T-helper 2 cell treated with Interferon-gamma antibody and Interleukin-4, amounts not matched to agents 100 ng/mL and 5 ng/mL, for 36 hours (primary cell): ENCODE measurements at regions not wholly inside any gene's neighbourhood (a gene's known extent, or its start where the extent isn't known, plus 50 kb on each side); places are given as distances from the start of the nearest gene placed in this dataset.
"Not testable (repeated sequence)": the region's sequence is repeated elsewhere in the genome, so short reads cannot be mapped to it uniquely, and the experiment has no call there.

Experiments
- intact Hi-C: fragments of 100-400 bp; cut with micrococcal nuclease; formaldehyde crosslinking; loops from one replicate; pipeline ENCODE4 v1.15.1; 2023

DNA sequence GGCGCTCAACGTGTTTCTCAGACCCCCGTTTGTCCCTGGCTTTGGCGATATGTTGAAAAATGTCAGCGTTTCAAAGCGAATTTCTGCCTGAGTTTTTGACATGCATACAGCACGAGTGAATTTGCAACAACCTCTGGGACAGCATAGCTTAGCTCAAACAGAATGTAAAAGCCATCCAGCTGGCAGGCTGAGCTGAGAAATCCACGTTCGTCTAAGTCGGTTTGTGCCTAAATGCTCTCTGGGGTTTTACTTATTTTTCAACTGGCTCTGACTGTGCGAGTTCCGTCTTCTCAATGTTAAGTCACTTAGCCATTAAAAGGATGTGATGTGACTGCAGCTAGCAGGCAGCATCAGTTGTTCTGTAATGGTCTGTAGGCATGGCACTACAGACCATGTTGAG, 243.5 kb upstream of the SLCO3A1 start:
- intact Hi-C loops = no loop called here

DNA sequence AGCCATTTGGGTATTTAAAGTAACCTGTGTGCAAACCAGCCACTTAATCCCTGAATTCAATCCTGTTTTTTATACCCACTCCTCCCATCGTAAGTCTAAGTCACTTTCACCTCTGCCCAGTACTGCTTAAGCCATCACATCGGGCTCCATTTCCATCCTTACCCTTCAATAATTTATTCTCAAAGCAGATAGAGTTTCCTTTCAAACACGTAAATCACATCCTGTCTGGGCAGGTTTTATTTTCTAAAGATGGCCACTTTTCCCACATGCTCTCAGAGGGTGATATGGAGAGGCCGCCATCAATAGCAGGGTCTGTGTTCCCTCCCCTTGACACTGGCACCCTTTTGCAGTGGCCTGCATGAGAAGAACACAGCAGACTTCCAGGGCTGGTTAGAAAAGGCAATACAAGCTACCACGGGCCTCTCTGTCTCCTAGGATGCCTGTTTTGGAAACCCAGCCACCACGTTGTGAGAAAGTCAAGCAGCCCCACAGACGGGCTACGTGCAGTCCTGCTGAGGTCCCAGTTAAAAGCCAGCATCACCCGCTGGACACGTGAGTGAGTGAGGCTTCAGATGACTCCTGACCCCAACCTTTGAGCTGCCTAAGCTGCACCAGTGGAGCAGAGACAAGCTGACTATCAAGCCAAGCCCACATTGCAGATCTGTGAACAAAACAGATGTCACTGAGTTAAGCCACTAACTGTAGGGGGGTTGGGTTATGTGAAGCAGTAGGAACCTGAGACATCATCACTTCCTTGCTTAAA, 241.8 kb upstream of the SLCO3A1 start:
- intact Hi-C loops = no loop called here

DNA sequence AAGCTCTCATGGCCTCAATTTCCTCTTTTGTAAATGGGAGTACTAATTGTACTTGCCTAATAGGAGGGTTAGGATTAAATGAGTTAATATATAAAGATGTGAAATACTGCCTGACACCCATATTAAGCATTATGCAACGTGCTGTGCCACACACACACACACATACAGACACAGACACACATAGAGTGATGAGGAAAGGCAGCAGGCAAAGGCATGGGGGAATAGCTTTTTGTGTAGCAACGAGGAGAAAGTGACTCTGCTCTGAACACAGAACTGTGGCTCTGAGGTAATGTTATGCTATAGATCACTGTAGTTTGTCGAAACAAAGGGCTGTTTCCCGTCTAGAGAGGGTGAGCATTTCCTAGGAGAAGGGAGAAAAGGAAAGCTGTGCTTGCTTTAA, 233.3 kb upstream of the SLCO3A1 start:
- intact Hi-C loops = no loop called here

DNA sequence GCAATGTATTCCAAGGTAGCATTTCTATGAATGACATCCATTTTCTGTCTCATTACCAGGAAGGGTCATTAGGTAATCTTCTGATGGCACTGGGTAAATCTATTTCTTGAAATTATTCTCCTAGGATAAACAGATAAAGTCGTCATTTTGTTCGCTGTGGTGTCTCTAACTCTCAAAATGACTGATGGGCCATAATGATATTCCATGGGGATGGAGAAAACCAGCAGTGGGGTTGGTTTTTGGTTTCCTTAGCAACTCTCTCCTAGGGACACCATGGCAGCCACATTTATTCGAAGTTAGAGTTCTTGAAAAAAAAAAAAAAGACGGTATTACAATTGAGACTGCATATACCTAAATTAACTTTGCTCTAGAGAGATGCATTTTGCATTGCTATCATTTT, 231.3 kb upstream of the SLCO3A1 start:
- intact Hi-C loops = no loop called here

DNA sequence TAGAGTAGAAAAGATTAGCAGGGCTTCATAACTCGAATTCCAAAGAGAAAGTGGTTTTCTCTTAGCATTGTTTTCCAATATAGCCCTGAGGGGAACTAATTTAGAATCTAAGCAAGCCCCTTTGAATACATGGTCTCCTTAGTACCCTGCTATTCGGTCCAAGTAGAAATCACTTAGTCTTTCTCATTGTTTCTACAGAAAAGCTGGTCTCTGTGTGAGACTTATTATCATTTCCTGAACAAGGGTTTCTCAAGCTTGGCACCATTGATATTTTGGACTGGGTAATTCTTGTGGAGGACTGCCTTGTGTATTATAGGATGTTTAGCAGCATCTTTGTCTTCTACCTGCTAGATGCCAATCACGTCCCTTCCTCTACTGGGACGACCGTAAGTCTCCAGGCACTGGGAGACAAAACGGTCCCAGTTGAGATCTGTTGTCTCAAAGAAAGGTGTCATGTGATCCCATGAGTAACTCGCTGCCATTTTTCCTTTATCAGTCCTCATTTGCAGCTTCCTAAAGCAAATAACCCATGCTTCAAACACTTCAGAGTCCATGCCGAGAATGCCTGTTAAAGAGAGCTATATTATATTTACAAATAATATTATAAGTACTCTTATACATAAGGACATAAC, 230.7 kb upstream of the SLCO3A1 start:
- intact Hi-C loops = no loop called here

DNA sequence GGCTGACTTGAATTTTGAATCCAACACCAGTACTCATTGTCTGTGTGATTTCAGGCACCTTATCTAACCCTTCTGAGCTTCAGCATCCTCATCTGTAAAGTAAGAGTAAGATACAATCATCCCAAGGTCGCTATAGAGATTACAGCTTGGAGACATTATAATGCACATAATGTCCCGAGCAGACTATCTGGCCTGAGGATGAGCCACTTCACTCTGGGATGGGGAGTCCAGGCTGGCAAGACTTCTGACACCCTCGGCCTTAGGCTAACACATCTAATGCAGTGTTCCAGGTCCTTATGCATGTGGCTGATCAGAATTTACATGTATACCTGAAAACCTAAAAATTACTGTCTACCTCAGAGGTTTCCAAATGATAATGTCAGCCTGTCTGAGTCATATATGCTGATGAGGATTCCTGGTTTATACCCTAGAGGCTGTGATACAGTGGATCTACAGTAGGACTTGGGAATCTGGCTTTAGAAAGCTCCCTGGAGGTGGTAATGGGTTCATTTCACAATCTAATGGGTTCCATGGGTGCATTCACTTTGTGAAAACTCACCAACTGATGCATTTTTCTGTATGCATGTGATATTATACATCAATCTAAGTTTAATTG, 229.0 kb upstream of the SLCO3A1 start:
- intact Hi-C loops = no loop called here

DNA sequence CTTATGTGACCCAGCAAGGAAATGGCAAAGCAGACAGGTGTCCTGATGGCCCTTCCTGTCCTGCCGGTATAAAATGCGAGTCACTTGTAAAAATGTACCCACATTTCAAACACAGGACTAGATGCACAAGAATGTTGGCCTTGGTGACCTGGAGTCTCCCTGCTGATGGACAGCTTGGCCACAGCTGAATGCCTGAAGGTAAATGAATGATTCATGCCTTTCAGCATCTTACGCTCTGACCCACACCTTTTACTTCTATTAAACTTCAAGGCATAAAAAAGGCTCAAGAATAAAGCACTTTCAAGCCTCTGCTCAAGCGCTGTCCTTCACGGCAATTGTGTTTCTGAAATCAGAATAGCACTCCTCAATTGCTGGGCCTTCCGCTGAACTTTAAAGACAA, 228.0 kb upstream of the SLCO3A1 start:
- intact Hi-C loops = no loop called here

DNA sequence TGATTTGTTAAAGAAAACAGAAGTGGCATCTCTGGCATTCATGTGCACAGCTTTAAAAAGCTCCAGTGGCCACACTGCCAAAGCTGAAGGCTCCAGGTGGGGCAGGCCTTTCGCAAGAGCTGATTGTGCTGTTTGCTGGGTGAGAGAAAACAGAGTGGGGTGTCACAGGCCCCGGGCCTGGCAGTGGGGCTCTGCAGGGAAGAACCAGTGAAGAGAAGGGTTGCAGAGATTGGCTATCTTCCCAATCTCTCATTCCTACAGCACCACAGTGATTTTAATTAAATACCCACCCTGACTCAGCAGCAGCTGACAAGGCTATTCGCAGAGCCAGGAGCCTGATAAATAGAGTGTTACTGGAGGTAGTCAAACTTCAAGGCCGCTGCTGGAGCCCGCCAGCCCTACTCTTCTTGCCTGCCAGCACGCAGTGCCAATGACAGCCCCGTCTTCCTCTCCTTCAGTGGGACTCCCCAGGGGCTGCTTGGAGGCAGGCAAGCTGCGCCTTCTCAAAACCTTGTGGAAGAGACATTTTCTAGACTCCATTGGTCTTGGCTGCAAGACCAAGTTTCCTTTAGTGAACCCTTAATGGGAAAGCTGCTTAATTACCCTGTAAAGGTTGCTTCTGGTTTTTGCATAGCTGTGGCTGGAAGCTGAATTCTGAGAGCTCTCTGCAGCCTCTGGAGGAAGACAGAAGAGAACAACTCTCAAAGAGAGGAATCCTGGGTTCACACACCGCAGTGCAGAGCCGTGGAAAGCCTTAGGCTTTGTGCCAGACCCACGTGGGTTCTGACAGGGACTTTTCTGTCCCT, 225.8 kb upstream of the SLCO3A1 start:
- intact Hi-C loops = no loop called here

DNA sequence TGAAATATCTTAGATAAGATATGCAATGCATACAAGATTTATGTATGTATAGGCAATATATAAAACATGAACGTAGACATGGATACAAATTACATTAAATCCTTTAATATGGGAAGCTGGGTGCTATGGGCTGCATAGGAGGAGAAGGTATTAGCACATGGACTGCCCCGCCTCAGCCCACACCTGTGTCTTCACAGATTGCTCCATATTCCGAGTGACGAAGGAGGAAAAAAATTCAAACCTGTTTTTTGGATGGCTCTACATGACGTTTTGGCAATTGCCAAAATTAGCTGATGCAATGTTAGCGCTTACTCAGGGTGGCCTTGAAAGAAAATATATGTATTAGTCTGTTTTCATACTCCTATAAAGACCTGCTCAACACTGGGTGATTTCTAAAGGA, 223.4 kb upstream of the SLCO3A1 start:
- intact Hi-C loops = no loop called here

DNA sequence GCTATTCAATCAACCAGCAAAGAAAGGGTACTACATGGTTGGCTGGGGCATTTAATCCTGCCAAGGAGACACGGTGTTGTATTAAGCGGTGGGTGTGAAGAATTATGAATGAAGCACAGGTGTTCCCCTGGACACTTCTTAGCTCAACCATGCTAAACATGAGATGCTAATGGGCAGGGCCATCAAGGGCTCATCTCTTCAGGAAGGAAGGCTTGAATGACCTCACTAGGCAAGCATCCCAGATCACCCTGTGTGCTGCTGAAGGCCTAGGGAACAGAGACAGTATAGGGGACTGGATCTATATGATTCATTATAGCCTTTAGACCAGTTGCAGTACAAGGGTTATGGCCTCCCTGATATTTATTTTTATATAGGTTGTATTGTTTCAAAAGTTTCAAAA, 221.3 kb upstream of the SLCO3A1 start:
- intact Hi-C loops = no loop called here

DNA sequence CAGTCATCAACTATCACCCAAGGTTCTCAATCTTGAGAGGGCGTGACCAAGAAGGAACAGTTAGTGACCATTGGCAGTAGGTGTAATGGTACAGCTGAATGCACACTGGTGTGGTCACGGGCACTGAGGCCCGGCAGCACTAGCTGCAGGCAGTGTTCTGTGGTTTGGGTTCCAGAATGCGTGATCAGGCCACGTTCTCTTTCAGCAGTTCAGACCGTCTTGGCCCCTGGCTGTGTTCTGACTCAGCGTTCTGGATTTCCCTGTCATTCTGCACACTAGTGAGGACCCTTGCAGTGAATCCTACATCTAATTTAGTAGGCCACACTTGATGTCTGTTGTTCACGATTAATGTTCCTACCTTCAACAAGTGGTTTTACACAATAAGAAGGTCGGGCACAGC, 220.5 kb upstream of the SLCO3A1 start:
- intact Hi-C loops = no loop called here

DNA sequence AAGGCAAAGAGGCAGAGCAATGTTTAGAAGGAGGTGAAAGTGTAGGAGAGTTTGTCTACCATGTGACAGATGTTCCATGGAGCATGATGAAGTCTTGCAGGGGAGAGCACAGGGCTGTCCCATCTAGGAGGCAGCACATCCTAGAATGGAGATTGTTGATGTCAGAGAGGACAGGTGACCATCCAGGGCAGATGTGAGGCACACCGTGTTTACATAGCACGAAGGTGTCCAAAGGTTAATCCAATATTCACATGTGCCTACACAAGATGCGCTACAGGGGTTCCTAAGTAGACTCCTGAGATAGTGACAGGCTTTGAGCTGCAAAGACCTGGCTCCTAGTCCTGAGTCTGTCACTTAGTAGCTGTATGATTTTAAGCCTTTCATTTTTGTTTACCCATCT, 219.3 kb upstream of the SLCO3A1 start:
- intact Hi-C loops = no loop called here

DNA sequence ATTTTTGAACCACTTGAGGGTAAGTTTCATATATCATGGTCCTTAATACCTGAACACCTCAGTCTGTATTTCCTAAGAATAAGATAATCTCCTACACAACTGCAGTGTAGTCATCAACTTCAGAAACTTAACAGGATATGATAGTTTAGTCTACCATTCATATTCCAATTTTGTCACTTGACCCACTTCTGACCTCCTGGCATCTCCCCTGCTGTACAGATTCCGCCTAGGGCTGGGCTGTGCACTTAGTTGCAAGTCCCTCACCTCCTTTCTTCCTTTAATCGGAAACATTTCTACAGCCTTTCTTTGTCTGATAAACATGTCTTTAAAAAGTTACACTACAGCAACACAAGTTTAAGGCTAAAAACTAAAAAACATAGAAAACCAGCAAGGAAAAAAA, 218.4 kb upstream of the SLCO3A1 start:
- intact Hi-C loops = no loop called here

DNA sequence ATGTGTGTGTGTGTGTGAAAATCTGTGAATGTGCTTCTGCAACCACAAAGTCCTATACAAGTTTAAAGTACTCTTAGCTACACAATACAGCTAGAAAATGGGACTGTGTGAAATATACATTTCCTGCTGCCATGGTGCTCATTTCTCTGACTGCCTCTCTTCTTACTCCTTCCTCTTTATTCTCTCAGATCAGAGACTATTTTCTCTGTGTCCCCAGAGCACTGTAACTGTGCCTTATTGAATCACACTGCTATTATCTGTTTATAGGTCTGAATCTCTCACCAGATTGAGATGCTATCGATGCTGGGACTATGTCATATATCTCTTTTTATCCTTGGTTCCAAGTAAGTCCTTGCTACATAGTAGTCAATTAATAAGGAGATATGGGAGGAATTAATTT, 217.9 kb upstream of the SLCO3A1 start:
- intact Hi-C loops = no loop called here

DNA sequence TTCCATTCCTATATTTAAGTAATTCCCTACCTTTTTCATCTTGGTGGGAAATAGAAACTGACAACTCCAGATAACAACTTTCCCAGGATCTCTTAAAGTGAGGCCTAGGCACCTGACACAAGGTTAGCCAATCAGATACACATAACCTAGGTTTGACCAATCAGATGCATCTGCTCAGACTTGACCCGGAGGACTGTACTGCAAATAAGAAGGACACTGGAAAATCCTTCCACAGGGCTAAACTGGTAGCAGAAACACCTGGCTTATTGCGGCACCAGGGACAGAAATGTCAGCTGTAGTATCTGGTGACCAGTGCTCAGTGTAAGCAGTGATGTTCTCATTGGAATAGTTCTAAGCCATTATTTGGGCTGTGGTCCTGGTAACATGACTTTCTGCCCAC, 204.5 kb upstream of the SLCO3A1 start:
- intact Hi-C loops = no loop called here

DNA sequence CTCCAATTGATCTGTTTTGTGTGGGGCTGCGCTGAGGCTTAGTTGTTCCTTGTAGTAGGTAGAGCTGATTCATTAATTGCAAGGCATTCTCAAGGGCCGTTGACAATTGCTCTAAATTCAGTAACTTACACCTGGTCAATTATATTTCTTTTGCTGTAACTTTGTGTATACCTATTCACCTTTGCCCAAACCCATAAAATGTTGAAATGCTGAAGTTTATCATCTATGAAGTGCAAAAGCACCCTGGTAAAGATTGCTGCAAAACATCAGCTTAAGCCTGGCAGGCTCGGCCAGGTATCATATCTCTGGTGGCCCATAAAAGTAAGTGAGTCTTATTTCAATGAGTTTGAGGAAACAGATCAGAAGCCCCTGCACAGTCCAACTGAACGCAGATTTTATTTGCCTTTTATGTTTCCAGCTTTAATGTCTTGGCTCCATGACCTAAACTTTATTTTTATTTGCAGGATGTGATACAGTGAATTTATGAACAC, 203.6 kb upstream of the SLCO3A1 start:
- intact Hi-C loops = no loop called here

DNA sequence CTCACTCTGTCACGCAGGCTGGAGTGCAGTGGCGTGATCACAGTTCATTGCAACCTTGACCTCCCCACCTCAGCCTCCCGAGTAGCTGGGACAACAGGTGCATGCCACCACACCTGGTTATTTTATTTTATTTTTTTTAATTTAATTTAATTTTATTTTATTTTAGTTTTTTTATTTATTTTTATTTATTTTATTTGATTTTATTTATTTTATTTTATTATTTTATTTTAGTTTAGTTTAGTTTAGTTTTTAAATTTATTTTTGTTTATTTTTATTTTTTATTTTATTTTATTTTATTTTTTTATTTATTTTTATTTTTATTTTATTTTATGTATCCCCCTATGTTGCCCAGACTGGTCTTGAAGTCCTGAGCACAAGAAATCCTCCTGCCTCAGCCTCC, 202.3 kb upstream of the SLCO3A1 start:
- intact Hi-C loops = no loop called here

DNA sequence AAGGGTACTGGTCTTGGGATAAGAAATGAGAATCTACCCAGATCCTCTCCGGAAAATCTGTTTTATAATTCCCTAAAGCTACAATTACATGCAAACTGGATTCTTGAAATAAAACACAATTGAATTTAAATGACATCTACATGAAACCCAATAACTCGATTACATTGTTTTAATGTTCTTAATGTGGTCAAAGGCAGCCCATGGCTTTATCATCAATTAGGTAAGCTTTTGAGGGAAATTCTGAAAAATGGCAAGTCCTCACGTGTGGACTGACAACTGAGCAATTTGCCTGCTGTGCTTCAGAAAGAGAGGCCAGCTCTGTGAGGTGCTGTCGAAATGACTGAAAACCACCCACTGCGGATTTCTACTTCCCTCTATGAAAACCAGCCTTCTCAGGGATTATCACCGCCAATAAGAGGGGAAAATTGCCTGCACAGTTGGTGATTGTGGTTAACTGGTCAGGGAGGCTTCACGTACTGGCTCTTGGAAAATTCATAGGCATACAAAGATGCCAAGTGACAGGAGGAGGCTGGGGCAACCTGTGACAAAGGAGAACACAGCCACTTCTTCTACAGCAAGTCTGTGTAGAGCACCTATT, 200.8 kb upstream of the SLCO3A1 start:
- intact Hi-C loops = no loop called here

DNA sequence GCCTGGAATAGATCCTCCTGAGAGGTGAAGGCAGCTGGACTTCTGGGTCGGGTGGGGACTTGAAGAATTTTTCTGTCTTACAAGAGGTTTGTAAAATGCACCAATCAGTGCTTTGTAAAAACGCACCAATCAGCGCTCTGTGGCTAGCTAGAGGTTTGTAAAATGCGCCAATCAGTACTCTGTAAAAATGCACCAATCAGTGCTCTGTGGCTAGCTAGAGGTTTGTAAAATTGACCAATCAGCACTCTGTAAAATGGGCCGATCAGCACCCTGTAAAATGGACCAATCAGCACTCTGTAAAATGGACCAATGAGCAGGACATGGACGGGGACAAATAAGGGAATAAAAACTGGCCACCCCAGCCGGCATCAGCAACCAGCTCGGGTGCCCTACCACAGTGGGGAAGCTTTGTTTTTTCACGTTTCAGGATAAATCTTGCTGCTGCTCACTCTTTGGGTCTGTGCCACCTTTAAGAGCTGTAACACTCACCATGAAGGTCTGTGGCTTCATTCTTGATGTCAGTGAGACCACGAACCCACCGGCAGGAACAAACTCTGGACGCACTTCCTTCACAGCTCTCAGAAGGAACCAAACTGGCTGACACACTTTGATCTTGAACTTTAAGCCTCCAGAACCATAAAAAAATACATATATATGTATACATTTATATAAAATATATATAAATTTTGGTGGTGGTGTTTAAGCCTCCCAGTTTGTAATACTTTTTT, 197.8 kb upstream of the SLCO3A1 start:
- intact Hi-C loops = not testable (repeated sequence)

DNA sequence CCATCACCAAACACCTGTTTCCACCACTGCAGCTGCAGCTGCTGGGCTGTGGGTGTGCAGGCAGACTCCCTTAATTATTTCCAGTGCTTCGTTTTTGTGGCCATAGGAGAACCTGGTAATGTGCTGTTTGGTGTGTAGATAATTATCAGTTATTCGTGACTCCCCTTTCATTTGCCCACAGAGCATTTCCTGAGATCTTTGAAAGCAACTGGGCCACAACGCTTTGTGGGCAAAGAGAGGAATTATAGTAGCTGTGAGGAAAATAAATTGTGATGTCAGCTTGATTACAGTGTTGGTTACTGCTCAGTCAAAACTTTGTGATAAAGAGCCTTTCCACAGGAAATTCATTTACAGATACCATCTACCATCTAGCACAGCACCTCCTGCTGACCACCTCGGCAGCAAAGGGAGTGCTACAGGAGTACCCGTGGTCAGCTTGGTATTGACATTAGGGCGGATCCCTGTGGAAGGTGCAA, 193.3 kb upstream of the SLCO3A1 start:
- intact Hi-C loops = no loop called here
